ENCODE measurements at regions not wholly inside any gene's neighbourhood (a gene's known extent, or its start where the extent isn't known, plus 50 kb on each side); places are given as distances from the start of the nearest gene placed in this dataset.

GRCh38 chr7:96380111-96380512 is 58.2 kb upstream of the SLC25A13 start:
- TF ChIP-seq SIN3A (IDR thresholded peaks at IDR 0.05; ENCODE audit: borderline replicate concordance, insufficient read depth, low read depth, low read length), result no peak
- no peak for TF ChIP-seq CTCF (IDR thresholded peaks at IDR 0.05)
- TF ChIP-seq, protein P1, sequence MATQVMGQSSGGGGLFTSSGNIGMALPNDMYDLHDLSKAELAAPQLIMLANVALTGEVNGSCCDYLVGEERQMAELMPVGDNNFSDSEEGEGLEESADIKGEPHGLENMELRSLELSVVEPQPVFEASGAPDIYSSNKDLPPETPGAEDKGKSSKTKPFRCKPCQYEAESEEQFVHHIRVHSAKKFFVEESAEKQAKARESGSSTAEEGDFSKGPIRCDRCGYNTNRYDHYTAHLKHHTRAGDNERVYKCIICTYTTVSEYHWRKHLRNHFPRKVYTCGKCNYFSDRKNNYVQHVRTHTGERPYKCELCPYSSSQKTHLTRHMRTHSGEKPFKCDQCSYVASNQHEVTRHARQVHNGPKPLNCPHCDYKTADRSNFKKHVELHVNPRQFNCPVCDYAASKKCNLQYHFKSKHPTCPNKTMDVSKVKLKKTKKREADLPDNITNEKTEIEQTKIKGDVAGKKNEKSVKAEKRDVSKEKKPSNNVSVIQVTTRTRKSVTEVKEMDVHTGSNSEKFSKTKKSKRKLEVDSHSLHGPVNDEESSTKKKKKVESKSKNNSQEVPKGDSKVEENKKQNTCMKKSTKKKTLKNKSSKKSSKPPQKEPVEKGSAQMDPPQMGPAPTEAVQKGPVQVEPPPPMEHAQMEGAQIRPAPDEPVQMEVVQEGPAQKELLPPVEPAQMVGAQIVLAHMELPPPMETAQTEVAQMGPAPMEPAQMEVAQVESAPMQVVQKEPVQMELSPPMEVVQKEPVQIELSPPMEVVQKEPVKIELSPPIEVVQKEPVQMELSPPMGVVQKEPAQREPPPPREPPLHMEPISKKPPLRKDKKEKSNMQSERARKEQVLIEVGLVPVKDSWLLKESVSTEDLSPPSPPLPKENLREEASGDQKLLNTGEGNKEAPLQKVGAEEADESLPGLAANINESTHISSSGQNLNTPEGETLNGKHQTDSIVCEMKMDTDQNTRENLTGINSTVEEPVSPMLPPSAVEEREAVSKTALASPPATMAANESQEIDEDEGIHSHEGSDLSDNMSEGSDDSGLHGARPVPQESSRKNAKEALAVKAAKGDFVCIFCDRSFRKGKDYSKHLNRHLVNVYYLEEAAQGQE (IDR thresholded peaks at IDR 0.05; ENCODE audit: insufficient read depth in 1 of 2, low read depth in 2 of 2, low read length in 1 of 2), result no peak
